Vagina (tissue), 2 donors: ENCODE measurements at regions not wholly inside any gene's neighbourhood (a gene's known extent, or its start where the extent isn't known, plus 50 kb on each side); places are given as distances from the start of the nearest gene placed in this dataset.
"Not testable (repeated sequence)": the region's sequence is repeated elsewhere in the genome, so short reads cannot be mapped to it uniquely, and the experiment has no call there.

Experiments
- DNase-seq, 2 donors: peaks; one replicate each; pipeline ENCODE4 v3.0.0-alpha.2; 2017; ENCODE audit errors: extremely low spot score in 2 of 2
- H3K27ac ChIP-seq: fragments of 200-600 bp; sonication (generic); one replicate; pipeline ENCODE4 v1.5.1; 2019
- H3K27me3 ChIP-seq: fragments of 200-600 bp; sonication (generic); one replicate; pipeline ENCODE4 v1.5.1; 2019
- H3K36me3 ChIP-seq, 2 donors: fragments of 200-600 bp; sonication (generic); one replicate each; pipeline ENCODE4 v1.5.1; 2017 to 2019
- H3K4me1 ChIP-seq: fragments of 200-600 bp; sonication (generic); one replicate; pipeline ENCODE4 v1.5.1; 2019
- H3K4me3 ChIP-seq, 2 donors: fragments of 200-600 bp; sonication (generic); 1 replicate in 1 of 2; 2 replicates in 1 of 2; pipeline ENCODE4 v1.5.1; 2016 to 2019
- H3K9me3 ChIP-seq: fragments of 200-600 bp; sonication (generic); one replicate; pipeline ENCODE4 v1.5.1; 2019
- POLR2A ChIP-seq, 2 donors: fragments of 450-650 bp; IDR thresholded peaks; one replicate each; pipeline ENCODE4 v1.6.1; 2017; ENCODE audit warnings: antibody characterized with exemption in 2 of 2, mild to moderate bottlenecking in 2 of 2, moderate library complexity in 2 of 2
- POLR2AphosphoS5 ChIP-seq, 2 donors: sonication (generic); formaldehyde crosslinking; IDR thresholded peaks; one replicate each; pipeline ENCODE4 v1.9.0; 2017; ENCODE audit warnings: antibody characterized with exemption in 2 of 2, mild to moderate bottlenecking in 2 of 2, low read depth in 1 of 2; ENCODE audit not compliant: insufficient read depth in 1 of 2
- intact Hi-C: fragments of 100-400 bp; cut with DNase I; formaldehyde crosslinking; loops from one replicate; pipeline ENCODE4 v1.15.1; 2023
- TF ChIP-seq, protein P1 (sequence below), 3 experiments: fragments of 450-650 bp in 2 of 3; fragments of 200-600 bp in 1 of 3; sonication (generic) in 1 of 3; IDR thresholded peaks; one replicate each; pipeline ENCODE4 v1.5.1; 2017 to 2019; ENCODE audit warnings: antibody characterized with exemption in 3 of 3, mild to moderate bottlenecking in 2 of 3, moderate library complexity in 2 of 3

DNA sequence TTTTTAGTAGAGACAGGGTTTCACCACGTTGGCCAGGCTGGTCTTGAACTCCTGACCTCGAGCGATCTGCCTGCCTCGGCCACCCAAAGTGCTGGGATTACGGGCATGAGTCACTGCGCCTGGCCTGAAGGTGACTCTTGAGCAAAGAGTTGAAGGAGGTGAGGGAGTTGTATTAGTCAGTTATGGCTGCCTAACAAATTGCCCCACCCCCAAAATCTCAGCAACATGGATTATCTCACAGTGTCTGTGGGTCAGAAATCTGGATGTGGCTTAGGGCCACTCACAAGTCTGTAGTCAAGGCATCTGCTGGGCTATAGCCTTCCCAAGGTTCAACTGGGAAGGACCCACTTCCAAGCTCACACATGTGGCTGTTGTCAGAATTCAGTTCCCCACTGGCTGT is 52.8 kb upstream of the ADGRE5 start:
- H3K4me3 ChIP-seq = no peak overlapping the region
- H3K9me3 ChIP-seq = no peaks in the 10 kb centered on the region
- peaks cover 4% of the 10 kb centered on the region for H3K4me1 ChIP-seq
- H3K27me3 ChIP-seq = no peaks in the 10 kb centered on the region
- no peaks in the 10 kb centered on the region for H3K36me3 ChIP-seq
- DNase-seq = no peak
- no peak overlapping the region for H3K27ac ChIP-seq
- no peak for TF ChIP-seq POLR2A (IDR thresholded peaks at IDR 0.05)
- TF ChIP-seq, protein P1, sequence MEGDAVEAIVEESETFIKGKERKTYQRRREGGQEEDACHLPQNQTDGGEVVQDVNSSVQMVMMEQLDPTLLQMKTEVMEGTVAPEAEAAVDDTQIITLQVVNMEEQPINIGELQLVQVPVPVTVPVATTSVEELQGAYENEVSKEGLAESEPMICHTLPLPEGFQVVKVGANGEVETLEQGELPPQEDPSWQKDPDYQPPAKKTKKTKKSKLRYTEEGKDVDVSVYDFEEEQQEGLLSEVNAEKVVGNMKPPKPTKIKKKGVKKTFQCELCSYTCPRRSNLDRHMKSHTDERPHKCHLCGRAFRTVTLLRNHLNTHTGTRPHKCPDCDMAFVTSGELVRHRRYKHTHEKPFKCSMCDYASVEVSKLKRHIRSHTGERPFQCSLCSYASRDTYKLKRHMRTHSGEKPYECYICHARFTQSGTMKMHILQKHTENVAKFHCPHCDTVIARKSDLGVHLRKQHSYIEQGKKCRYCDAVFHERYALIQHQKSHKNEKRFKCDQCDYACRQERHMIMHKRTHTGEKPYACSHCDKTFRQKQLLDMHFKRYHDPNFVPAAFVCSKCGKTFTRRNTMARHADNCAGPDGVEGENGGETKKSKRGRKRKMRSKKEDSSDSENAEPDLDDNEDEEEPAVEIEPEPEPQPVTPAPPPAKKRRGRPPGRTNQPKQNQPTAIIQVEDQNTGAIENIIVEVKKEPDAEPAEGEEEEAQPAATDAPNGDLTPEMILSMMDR (IDR thresholded peaks at IDR 0.05) = no peak
- no peak for TF ChIP-seq POLR2AphosphoS5 (IDR thresholded peaks at IDR 0.05; ENCODE audit: insufficient read depth in 1 of 2, low read depth in 1 of 2)
- intact Hi-C loops = no loop called here

DNA sequence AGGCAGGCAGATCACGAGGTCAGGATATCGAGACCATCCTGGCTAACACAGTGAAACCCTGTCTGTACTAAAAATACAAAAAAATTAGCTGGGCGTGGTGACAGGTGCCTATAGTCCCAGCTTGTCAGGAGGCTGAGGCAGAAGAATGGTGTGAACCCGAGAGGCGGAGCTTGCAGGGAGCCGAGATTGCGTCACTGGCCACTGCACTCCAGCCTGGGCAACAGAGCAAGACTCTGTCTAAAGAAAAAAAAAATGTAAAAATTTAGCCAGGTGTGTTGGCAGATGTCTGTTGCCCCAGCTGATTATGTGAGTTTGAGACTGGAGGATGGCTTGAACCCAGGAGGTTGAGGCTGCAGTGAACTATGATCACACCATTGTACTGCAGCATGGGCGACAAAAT is 54.2 kb upstream of the ADGRE5 start:
- H3K27me3 ChIP-seq, H3K4me3 ChIP-seq, H3K4me1 ChIP-seq, H3K36me3 ChIP-seq, H3K9me3 ChIP-seq, DNase-seq, H3K27ac ChIP-seq, intact Hi-C loops: not testable (repeated sequence)

DNA sequence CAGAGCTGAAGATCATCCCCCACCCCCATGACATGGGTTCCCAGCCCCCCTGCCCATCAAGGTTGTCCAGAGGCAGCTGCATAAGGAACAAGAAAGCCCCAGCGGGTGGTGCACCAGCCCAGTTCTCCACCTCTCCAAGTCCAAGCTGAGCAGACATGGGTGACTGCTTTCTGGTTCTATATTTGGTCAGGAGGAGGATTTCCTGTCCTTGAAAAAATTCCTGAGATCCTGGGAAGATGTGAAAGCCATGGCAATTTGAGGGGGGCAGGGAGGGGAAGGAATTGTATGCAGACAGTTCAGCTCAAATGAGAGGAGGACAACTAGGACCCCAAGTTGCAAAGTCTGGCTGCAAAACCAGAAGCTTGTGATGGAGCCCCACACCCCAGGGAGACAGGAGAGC is 55.4 kb upstream of the ADGRE5 start:
- no peak overlapping the region for H3K27ac ChIP-seq
- H3K27me3 ChIP-seq = no peaks in the 10 kb centered on the region
- TF ChIP-seq POLR2A (IDR thresholded peaks at IDR 0.05) (no peak), POLR2AphosphoS5 (IDR thresholded peaks at IDR 0.05; ENCODE audit: insufficient read depth in 1 of 2, low read depth in 1 of 2) (no peak)
- TF ChIP-seq, protein P1 (IDR thresholded peaks at IDR 0.05) = no peak
- intact Hi-C loops = no loop called here
- H3K9me3 ChIP-seq = no peaks in the 10 kb centered on the region
- H3K4me1 ChIP-seq = no peaks in the 10 kb centered on the region
- H3K4me3 ChIP-seq = no peak overlapping the region
- no peaks in the 10 kb centered on the region for H3K36me3 ChIP-seq
- DNase-seq = no peak

DNA sequence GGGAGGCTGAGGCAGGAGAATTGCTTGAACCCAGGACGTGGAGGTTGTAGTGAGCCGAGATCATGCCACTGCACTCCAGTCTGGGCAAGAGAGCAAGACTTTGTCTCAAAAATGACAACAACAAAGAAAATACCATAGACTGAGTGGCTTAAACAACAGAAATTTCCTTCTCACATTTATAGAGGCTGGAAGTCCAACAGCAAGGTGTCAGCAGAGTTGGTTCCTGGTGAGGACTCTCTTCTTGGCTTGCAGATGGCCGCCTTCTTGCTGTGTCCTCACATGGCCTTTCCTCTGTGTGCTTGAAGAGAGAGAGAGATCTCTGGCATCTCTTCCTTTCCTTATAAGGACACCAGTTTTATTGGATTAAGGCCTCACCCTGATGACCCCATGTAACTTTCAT is 56.1 kb upstream of the ADGRE5 start:
- no peaks in the 10 kb centered on the region for H3K9me3 ChIP-seq
- no peaks in the 10 kb centered on the region for H3K36me3 ChIP-seq
- H3K27ac ChIP-seq = no peak overlapping the region
- H3K4me1 ChIP-seq = no peaks in the 10 kb centered on the region
- intact Hi-C loops = no loop called here
- no peak overlapping the region for H3K4me3 ChIP-seq
- TF ChIP-seq POLR2AphosphoS5 (IDR thresholded peaks at IDR 0.05; ENCODE audit: insufficient read depth in 1 of 2, low read depth in 1 of 2) (no peak), POLR2A (IDR thresholded peaks at IDR 0.05) (no peak)
- TF ChIP-seq, protein P1 (IDR thresholded peaks at IDR 0.05) = no peak
- no peaks in the 10 kb centered on the region for H3K27me3 ChIP-seq
- no peak for DNase-seq

DNA sequence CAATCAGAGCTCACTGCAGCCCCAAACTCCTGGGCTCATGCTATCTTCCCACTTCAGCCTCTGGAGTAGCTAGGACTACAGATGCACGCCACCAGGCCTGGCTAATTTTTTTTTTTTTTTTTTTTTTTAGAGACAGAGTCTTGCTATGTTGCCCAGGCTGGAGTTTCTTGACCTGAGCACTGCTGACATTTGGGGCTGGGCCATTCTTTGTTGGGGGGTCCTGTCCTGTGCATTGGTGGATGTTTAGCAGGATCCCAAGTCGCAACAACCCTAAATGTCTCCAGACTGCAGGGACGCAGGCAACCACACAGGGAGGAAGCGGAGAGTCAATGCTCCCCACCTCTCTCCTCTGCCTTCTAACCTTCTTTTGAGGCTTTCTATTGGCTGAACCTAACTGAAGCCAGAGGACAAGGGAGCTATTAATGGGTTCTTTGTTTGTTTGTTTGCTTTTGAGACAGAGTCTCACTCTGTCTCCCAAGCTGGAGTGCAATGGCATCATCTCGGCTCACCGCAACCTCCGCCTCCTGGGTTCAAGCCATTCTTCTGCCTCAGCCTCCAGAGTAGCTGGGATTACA is 58.3 kb upstream of the ADGRE5 start:
- no peaks in the 10 kb centered on the region for H3K9me3 ChIP-seq
- H3K4me3 ChIP-seq = no peak overlapping the region
- H3K27ac ChIP-seq = no peak overlapping the region
- intact Hi-C loops = no loop called here
- no peaks in the 10 kb centered on the region for H3K27me3 ChIP-seq
- H3K36me3 ChIP-seq = no peaks in the 10 kb centered on the region
- DNase-seq = no peak
- no peak for TF ChIP-seq POLR2AphosphoS5 (IDR thresholded peaks at IDR 0.05; ENCODE audit: insufficient read depth in 1 of 2, low read depth in 1 of 2)
- no peak for TF ChIP-seq POLR2A (IDR thresholded peaks at IDR 0.05)
- TF ChIP-seq, protein P1 (IDR thresholded peaks at IDR 0.05) = no peak
- H3K4me1 ChIP-seq = no peaks in the 10 kb centered on the region
